ENCODE measurements at regions not wholly inside any gene's neighbourhood (a gene's known extent, or its start where the extent isn't known, plus 50 kb on each side); places are given as distances from the start of the nearest gene placed in this dataset.

DNA sequence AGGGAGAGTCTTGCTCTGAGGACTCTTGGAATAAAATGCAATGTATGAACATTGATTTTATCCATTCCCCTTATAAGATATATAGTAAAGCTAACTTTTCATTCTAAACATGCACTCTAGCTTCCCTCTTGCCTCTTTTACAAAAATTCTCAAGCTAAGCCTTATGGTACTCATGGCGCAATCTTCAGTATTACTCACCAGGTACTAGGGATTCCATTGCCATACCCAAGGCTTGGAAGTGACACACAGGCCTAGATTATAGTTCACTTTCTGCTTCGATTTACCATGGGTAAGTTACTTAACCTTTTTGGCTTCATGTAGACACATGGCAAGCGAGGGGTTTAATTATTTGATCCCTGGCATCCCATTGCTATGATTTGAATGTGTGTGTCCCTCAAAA is 331.5 kb downstream of the LRIG3 start:
- H3K4me1 ChIP-seq (ENCODE audit: insufficient read depth, low read length) = no peaks in the 10 kb centered on the region
- no peaks in the 10 kb centered on the region for H3K9me3 ChIP-seq (ENCODE audit: control insufficient read depth in 1 of 2, insufficient read depth in 1 of 2, low read length in 2 of 2)
- no peaks in the 10 kb centered on the region for H3K4me1 Mint-ChIP-seq (ENCODE audit: low read depth)
- H3K4me3 Mint-ChIP-seq = no peak overlapping the region
- ATAC-seq (ENCODE audit: poor library complexity) (no peak), DNase-seq (no peak)
- intact Hi-C loops (cut with DNase I, micrococcal nuclease) = no loop called here
- ChIA-PET POLR2A (no interaction called here), CTCF (no interaction called here)
- no peaks in the 10 kb centered on the region for H3K27me3 ChIP-seq (ENCODE audit: control insufficient read depth in 1 of 2, insufficient read depth in 2 of 2, low read length in 2 of 2)
- H3K27me3 Mint-ChIP-seq = no peaks in the 10 kb centered on the region
- no peaks in the 10 kb centered on the region for H3K36me3 ChIP-seq (ENCODE audit: insufficient read depth, low read length)
- H3K27ac Mint-ChIP-seq = no peak overlapping the region
- H3K36me3 Mint-ChIP-seq (ENCODE audit: low read depth) = no peaks in the 10 kb centered on the region
- H3K27ac ChIP-seq (ENCODE audit: low read depth in 1 of 2, low read length in 2 of 2) = no peak overlapping the region
- H3K9me3 Mint-ChIP-seq = no peaks in the 10 kb centered on the region
- H3K4me3 ChIP-seq (ENCODE audit: low read length) = no peak overlapping the region
- TF ChIP-seq, protein P1, sequence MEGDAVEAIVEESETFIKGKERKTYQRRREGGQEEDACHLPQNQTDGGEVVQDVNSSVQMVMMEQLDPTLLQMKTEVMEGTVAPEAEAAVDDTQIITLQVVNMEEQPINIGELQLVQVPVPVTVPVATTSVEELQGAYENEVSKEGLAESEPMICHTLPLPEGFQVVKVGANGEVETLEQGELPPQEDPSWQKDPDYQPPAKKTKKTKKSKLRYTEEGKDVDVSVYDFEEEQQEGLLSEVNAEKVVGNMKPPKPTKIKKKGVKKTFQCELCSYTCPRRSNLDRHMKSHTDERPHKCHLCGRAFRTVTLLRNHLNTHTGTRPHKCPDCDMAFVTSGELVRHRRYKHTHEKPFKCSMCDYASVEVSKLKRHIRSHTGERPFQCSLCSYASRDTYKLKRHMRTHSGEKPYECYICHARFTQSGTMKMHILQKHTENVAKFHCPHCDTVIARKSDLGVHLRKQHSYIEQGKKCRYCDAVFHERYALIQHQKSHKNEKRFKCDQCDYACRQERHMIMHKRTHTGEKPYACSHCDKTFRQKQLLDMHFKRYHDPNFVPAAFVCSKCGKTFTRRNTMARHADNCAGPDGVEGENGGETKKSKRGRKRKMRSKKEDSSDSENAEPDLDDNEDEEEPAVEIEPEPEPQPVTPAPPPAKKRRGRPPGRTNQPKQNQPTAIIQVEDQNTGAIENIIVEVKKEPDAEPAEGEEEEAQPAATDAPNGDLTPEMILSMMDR (IDR thresholded peaks at IDR 0.05) = no peak

DNA sequence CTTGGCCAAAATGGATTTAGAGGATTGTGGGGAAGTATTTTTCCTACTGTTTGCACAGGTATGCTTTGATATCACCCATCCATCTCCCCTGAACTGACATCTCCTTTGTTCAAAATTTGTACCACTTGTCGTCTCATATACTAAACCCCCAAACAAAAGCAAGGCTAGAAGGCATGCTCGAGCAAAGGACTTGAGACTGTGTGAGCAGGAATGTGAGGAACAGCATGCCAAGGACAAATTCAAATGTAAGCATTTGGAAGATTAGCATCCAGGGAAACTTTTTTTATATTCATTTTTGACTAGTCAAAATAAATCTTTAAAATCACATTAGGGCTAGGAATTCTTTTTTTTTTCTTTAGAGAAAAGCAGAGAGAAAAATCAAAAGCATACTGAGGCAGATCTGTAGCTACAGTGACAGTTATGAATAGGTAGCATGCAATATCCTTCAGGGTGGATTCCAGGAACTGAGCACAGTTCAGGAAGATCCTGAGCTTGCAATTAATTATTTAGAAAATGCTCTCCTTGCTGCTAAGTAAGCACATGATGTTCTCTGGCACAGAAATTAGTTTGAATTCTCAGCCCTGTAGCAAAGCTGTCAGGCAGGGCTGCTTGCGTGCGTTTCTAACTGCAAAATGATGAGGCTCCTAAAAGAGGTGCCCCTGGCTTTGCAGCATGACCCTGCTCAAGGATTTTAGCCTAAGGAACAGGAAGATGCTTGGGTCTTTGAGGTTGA is 327.7 kb downstream of the LRIG3 start:
- ChIA-PET POLR2A (no interaction called here), CTCF (no interaction called here)
- H3K27me3 ChIP-seq (ENCODE audit: control insufficient read depth in 1 of 2, insufficient read depth in 2 of 2, low read length in 2 of 2) = no peaks in the 10 kb centered on the region
- H3K27ac Mint-ChIP-seq = no peak overlapping the region
- H3K27ac ChIP-seq (ENCODE audit: low read depth in 1 of 2, low read length in 2 of 2) = no peak overlapping the region
- no peaks in the 10 kb centered on the region for H3K4me1 Mint-ChIP-seq (ENCODE audit: low read depth)
- no peak overlapping the region for H3K4me3 ChIP-seq (ENCODE audit: low read length)
- H3K9me3 ChIP-seq (ENCODE audit: control insufficient read depth in 1 of 2, insufficient read depth in 1 of 2, low read length in 2 of 2) = no peaks in the 10 kb centered on the region
- no peak overlapping the region for H3K4me3 Mint-ChIP-seq
- TF ChIP-seq, protein P1 (IDR thresholded peaks at IDR 0.05) = no peak
- no peaks in the 10 kb centered on the region for H3K36me3 Mint-ChIP-seq (ENCODE audit: low read depth)
- no peaks in the 10 kb centered on the region for H3K27me3 Mint-ChIP-seq
- no peaks in the 10 kb centered on the region for H3K9me3 Mint-ChIP-seq
- ATAC-seq (ENCODE audit: poor library complexity) = no peak
- no peak for DNase-seq
- no peaks in the 10 kb centered on the region for H3K4me1 ChIP-seq (ENCODE audit: insufficient read depth, low read length)
- intact Hi-C loops (cut with DNase I, micrococcal nuclease) = no loop called here
- H3K36me3 ChIP-seq (ENCODE audit: insufficient read depth, low read length) = no peaks in the 10 kb centered on the region

DNA sequence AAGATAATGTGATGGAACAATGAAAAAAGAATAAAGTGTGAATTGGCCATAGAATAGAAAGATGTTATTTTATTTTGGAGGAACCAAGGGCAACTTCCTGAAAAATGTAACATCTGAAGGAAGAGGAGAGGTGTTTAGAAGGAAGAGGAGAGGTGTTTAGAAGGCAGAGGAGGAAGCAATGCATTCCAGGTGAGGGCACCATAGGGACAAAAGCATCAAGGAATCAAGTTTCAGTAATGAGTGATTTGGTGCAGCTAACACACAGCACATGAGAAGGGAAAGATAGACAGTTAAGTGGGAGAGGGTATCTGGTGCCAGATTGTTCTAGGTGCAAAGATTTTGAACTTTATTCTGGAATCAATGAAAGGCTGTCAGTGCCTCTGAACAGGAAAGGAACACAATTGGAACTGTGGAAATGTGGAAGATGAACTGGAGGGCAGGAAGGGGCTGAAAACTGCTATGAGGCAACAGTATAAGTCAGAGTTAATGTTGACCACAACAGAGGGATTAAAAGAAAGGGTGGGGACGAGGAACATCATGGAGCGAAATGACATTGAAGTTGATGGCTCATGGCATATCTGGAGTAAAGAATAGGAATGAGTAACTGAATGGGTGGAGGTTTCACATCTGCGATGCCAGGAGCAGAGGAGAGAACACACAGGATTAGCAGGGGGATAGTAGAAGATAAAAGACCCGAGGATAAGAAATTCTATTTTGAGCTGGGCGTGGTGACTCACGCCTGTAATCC is 326.6 kb downstream of the LRIG3 start:
- DNase-seq = no peak
- no peak overlapping the region for H3K4me3 Mint-ChIP-seq
- H3K4me1 ChIP-seq (ENCODE audit: insufficient read depth, low read length) = no peaks in the 10 kb centered on the region
- H3K27ac ChIP-seq (ENCODE audit: low read depth in 1 of 2, low read length in 2 of 2) = no peak overlapping the region
- H3K27me3 ChIP-seq (ENCODE audit: control insufficient read depth in 1 of 2, insufficient read depth in 2 of 2, low read length in 2 of 2) = no peaks in the 10 kb centered on the region
- no peak overlapping the region for H3K27ac Mint-ChIP-seq
- ChIA-PET CTCF (interaction anchor here (0.7 kb wide), 1 partner anchor 11 kb away, joined by 3 read pairs; no protein-coding TSS in a partner anchor), POLR2A (no interaction called here)
- H3K9me3 ChIP-seq (ENCODE audit: control insufficient read depth in 1 of 2, insufficient read depth in 1 of 2, low read length in 2 of 2) = no peaks in the 10 kb centered on the region
- intact Hi-C loops (cut with DNase I, micrococcal nuclease) = no loop called here
- no peak overlapping the region for H3K4me3 ChIP-seq (ENCODE audit: low read length)
- no peak for ATAC-seq (ENCODE audit: poor library complexity)
- no peaks in the 10 kb centered on the region for H3K4me1 Mint-ChIP-seq (ENCODE audit: low read depth)
- H3K36me3 Mint-ChIP-seq (ENCODE audit: low read depth) = no peaks in the 10 kb centered on the region
- no peaks in the 10 kb centered on the region for H3K27me3 Mint-ChIP-seq
- TF ChIP-seq, protein P1 (IDR thresholded peaks at IDR 0.05) = no peak
- H3K9me3 Mint-ChIP-seq = no peaks in the 10 kb centered on the region
- H3K36me3 ChIP-seq (ENCODE audit: insufficient read depth, low read length) = no peaks in the 10 kb centered on the region
